ENCODE measurements at regions not wholly inside any gene's neighbourhood (a gene's known extent, or its start where the extent isn't known, plus 50 kb on each side); places are given as distances from the start of the nearest gene placed in this dataset.

- DNase-seq (ENCODE audit: low read depth in 2 of 2) = peak; percentile 18 to 65
Measured at GRCh38 chr9:71589612-71590011, 178.7 kb downstream of the CEMIP2 start.

DNA sequence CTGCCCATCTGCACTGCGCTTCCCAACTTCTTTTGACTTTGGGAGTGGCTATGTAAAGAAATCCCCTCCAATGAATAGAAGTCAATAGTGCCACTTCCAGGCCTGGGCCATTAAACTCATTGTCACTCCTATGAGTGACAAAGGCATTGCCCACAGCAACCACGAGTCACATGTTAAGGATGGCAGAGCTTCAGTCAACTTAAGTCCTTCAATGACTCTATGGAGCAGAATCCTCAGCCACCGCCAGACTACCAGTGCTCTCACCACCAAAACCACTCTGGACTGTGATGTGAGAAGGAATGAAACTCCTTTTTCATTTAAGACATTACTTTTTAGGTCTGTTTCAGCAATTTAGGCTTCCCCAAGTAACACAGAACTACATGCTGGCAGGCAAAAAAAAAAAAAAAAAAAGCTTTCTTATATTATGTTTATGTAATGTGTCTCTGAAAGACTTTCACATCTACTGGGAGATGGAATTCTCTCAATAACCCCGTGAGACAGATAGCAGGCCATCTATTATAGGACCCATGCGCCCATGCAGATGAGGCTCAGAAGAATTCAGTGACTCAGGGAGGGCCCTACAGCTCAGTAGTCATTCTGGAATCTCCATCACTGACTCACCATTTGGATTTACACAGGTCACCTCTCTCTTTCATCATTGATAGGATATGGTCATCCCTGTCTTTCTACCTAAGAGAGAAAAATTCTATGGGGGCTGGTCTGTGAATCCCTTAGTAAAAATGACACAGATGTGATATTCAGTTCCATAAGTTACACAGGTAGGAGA lies 180.5 kb downstream of the CEMIP2 start:
- no peak for DNase-seq (ENCODE audit: low read depth in 2 of 2)

DNA sequence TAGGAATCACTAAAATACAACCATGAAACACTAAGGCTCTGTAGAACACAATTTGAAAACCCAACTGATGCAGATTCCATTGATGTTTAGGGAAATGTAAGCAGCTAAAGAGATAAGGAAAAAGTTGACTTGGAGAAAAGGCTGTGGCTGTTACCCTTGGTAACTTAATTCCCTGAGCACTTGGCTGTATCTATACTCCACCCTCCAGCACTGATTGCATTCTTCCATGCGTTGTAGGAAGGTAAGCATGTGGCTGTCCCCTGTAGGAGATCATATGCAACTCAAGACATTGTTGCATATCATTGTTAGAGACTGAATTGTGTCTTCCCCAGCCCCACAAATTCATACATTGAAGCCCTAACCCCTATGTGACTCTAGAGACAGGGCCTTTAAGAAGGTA lies 184.5 kb downstream of the CEMIP2 start:
- no peak for DNase-seq (ENCODE audit: low read depth in 2 of 2)

DNA sequence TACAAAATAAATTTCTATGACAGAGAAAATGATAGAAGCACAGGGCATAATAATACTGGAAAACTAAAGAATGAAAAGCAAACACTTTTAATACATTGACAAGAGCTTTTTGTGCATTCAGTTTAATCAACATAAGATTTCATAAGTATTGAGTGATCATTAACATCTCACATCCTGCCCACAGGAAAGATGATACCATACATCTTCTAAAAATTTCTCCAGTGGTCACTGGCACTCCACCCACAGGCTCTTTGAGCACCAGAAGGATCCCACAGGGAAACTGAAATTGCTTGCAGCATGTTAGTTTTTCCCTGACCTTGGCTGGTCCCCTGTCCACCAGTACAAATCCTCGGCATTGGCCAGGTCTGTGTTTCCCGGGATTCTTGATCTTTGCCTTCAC lies 186.0 kb downstream of the CEMIP2 start:
- DNase-seq (ENCODE audit: low read depth in 2 of 2) = no peak

DNA sequence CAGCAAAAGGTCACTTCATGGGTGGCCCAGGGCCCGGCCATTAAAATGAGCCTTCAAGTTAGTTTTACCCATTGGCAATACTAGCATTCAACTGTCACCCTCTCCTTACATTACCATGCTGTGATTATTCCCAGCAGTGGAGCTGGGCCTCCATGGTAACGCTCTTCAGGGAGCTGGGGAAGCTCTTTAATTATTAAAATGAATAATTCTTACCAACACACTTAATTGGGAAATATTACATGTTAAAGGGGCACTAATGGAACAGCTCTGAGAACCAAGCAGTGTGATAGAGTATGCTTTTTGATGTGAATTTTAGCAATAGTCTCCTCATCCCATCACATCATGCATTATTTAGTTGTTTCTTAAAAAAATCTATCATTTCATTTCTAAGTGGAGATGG lies 187.2 kb downstream of the CEMIP2 start:
- DNase-seq (ENCODE audit: low read depth in 2 of 2) = no peak

GRCh38 chr9:71571186-71571585 lies 197.1 kb downstream of the CEMIP2 start:
- DNase-seq (ENCODE audit: low read depth in 2 of 2) = no peak

DNA sequence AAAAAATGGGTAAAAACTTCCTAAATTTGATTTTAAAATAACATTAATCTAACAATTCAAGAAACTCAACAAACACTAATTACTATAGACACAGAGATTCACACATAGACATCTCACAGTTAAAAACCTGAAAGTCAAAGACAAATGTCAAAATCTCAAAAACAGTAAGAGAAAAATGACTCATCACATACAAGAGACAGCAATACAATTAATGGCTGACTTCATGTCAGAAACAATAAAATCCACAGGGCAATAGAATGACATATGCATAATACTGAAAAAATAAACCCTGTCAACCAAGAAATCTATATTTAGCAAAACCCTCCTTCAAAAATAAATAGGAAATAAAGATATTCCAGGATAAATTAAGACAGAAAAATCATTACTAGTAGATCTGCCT lies 200.4 kb downstream of the CEMIP2 start:
- DNase-seq (ENCODE audit: low read depth in 2 of 2) = no peak

- DNase-seq (ENCODE audit: low read depth in 2 of 2) = no peak
Measured at GRCh38 chr9:71562140-71562539, 206.2 kb downstream of the CEMIP2 start.

DNA sequence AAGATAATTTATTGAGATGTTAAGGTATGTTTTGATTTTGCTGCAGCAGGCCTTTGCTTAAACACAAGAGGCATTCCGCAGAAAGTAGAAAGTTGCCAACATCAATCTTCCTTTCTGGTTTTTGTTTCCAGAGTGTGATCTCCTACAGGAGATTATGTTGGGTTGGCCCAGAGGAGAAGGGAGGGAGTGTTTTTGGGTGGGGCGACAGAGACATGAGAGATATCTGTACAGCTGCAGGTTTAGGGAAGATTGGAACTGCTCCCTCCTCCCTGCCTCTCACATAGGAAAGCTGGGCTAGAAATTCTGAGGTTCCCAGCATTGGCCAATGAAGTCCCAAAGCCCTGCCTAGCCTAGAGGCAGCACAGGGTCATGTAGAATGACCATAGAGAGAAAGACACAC lies 211.0 kb downstream of the CEMIP2 start:
- no peak for DNase-seq (ENCODE audit: low read depth in 2 of 2)

- no peak for DNase-seq (ENCODE audit: low read depth in 2 of 2)
Measured at GRCh38 chr9:71552480-71552879, 215.8 kb downstream of the CEMIP2 start.

DNA sequence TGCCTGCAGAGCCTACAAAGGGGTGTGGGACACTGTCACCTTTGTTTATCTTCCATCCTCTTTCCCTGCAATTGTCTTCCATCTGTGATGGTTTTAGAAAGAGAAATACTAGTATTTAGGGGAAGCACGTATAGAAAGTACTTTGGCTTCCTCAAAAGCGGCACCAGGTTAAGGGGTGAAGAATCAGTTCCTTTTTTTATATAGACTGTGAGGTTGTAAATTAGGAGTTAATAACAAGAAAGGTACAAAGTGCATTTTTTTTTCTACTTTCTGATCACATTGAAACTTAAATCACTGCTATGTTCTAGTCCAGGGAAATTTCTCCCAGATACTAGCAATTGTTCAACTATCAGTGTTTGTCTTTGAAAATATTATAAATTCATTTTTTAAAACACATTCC lies 219.3 kb downstream of the CEMIP2 start:
- DNase-seq (ENCODE audit: low read depth in 2 of 2) = no peak

- DNase-seq (ENCODE audit: low read depth in 2 of 2) = no peak
Measured at GRCh38 chr9:71544464-71544863, 223.8 kb downstream of the CEMIP2 start.

GRCh38 chr9:71541436-71541835 lies 226.9 kb downstream of the CEMIP2 start:
- no peak for DNase-seq (ENCODE audit: low read depth in 2 of 2)

DNA sequence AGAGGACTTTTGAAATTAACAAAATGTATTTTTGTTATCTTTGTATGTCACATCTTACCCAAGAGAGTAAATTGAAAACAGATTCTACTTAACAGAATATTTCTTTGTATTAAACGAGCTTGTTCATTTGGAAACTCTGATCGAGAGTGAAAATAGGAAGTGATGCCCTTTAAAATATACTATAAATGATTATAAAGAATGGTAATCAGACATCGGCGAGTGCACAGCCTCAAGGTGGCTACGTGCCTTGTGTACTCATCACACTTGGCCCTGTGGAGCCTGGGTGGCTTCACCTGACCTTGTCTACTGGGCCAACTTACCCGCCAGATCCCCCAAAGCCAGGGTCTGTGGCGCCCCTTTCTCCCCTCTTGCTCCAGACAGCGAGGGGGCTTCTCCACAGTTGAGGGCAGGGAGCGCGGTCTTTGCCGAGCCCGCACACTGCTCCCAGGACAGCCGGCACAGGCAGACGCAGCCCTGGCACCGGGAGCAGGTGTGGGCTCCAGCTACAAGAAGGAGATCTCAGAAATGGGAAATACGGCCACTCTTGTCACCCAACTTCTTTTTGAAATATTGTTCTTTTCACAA lies 243.2 kb downstream of the CEMIP2 start:
- DNase-seq (ENCODE audit: low read depth in 2 of 2) = no peak

GRCh38 chr9:71524516-71524915 lies 243.8 kb downstream of the CEMIP2 start:
- DNase-seq (ENCODE audit: low read depth in 2 of 2) = peak in 1 of 2 donors; percentile 54

- DNase-seq (ENCODE audit: low read depth in 2 of 2) = no peak
Measured at GRCh38 chr9:71521132-71521531, 247.2 kb downstream of the CEMIP2 start.

DNA sequence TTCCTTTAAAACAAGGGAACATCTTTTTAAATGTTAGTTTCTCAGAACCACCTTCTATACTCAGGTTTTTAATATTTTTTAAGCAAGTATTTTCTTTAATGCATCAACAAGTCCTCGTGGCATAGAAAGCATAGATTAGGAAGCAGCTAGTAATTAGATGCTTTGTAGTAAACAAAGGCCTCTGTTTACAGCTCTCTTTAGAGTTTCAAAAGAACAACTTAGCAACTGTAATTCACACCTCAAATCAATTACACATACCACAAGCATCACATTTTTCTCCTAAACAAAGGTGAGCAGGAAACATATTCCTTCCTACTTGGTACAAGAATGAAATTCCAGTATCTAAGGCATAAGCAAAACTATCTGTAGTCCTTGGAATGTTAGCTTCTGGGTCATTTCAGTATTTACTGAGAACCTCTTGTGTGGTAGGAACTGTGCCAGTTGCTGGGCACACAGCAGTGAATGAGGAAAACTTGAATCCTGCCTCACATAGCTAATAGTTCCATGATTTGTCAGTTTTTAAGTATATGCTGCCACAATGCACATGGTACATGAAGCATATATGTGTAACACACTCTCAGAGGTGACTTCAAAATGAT lies 249.1 kb downstream of the CEMIP2 start:
- no peak for DNase-seq (ENCODE audit: low read depth in 2 of 2)

DNA sequence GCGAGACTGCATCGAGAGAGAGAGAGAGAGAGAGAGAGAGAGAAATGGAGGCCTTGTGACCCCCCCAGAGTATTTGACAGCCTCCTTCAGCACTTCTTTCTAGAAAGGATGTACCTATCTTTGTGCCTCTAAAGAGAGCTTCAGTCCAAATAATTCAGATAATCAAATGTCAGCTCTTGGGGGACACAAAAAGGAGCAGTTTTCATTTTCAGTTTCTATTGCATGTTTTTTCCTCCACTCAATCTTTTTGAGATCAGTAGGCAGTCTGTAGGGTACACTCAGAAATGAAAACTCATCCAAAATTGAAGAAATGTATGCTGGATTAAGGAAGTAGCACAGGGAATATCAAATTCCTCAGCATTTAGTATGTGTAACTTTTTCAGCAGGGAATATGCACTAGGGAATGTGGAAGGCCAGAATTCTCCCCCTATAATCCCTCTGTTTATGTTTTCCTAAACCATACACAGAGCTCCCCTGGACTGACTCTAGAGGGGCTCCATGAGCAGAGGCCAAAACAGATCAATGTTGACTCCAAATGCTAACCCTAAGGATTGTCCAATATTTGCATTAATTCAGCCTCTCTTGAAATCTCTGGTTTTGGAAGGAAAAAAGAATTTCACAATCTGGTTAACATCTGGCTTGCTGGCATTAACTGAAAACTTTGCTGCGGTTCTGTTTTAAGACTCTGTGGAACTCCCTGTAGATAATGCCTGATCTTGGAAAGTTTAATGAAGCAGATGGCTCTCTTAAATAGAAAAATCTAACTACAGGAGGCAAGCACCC lies 250.1 kb downstream of the CEMIP2 start:
- DNase-seq (ENCODE audit: low read depth in 2 of 2) = no peak

GRCh38 chr9:71515626-71516025 lies 252.7 kb downstream of the CEMIP2 start:
- no peak for DNase-seq (ENCODE audit: low read depth in 2 of 2)

- no peak for DNase-seq (ENCODE audit: low read depth in 2 of 2)
Measured at GRCh38 chr9:71515107-71515506, 253.2 kb downstream of the CEMIP2 start.

DNA sequence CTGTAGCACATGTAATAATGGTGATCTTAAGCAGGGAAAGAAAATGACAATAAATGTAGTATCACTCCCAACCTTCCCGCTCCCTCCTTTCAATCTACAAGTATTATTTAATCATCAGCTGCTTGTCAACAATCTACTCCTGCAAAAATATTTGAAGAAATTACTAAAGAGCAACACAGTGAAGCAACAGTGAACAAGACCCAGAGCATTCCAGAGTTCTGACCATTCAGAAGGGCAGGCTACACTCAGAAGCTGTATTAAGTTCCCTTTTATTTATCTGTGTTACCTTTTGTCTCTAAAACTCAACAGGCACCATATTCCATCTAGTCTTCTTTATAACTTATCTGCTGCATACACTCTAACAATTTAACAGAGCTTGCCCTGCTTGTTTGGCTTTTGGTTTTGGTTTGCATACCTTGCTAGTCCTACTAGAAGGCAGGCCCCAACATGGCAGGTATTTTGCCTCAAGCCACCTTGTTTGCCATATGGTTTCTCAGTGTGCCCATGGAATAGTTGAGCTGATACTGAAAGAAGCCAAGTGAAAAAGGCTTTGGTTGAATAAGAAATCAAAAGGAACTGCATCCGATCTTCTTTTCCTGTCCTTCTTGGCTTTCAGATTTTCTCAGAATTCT lies 253.9 kb downstream of the CEMIP2 start:
- DNase-seq (ENCODE audit: low read depth in 2 of 2) = no peak

- peak in 1 of 2 donors; percentile 14 for DNase-seq (ENCODE audit: low read depth in 2 of 2)
Measured at GRCh38 chr9:71509054-71509453, 259.3 kb downstream of the CEMIP2 start.
